ENCODE measurements at regions not wholly inside any gene's neighbourhood (a gene's known extent, or its start where the extent isn't known, plus 50 kb on each side); places are given as distances from the start of the nearest gene placed in this dataset.
"Not testable (repeated sequence)": the region's sequence is repeated elsewhere in the genome, so short reads cannot be mapped to it uniquely, and the experiment has no call there.

- DNase-seq (ENCODE audit: extremely low read depth in 1 of 2, low read depth in 1 of 2), result not testable (repeated sequence)
Observed at GRCh38 chr21:27881331-27881730, 914.4 kb upstream of the ADAMTS5 start.

DNA sequence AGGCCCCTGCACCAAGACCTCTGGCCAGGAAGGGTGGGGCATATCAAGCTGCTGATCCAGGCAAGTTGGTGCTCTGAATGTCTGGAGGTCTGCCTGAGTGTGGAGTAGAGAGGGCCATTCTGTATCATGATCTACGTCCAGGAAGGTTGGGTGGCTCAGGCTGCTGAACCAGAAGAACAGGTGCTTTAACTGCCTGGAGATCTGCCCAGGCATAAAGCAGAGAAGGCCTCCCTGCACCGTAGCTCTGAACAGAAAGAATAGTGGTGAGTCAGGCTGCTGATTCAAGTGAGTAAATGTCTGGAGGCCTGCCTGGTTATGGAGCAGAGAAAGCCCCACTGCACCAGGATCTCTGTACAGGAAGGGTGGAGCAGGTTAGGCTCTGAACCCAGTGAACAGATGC, 905.5 kb upstream of the ADAMTS5 start:
- not testable (repeated sequence) for DNase-seq (ENCODE audit: extremely low read depth in 1 of 2, low read depth in 1 of 2)

DNA sequence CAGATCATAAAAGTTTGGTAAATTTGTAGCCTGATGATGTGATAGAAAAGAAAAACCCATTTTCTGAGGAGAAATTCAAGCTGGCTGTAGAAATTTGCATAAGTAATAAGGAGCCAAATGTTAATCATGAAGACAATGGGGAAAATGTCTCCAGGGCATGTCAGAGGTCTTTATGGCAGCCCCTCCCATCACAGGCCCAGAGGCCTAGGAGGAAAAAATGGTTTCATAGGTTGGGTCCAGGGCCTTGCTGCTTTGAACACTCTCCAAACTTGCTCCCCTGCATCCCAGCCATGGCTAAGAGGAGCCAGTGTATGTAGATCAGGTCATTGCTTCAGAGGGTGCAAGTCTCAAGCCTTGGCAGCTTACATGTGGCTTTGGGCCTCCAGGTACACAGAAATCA, 903.9 kb upstream of the ADAMTS5 start:
- not testable (repeated sequence) for DNase-seq (ENCODE audit: extremely low read depth in 1 of 2, low read depth in 1 of 2)

DNA sequence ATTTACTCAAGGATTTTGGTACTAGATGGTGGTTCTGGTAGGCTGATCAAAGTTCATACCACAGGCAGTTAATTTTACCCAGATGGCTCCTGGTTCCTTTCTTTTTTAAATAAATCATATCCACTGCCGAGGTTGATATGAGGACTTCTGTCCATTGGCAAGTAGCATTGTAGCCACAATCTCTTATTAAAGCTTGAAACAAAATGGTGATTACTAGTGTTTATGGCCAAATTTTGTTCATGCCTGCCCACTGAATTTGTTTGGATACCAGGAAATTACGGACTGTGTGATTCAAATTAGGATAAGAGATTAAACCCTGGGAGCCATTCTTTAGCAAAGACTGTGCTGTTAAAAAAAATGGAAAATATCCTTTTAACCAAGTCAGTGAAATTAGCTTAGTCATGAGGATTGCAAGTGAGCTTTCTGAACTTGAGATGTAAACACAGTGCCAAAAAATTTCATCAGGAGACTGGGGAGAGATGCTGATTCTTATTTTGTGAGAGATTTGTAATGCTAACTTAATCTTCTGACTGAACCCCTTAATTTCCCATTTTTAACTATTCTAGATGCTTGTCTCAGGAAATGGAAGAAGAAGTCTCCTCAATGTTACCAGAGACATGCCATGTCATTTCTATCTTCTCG, 893.5 kb upstream of the ADAMTS5 start:
- not testable (repeated sequence) for DNase-seq (ENCODE audit: extremely low read depth in 1 of 2, low read depth in 1 of 2)

- DNase-seq (ENCODE audit: extremely low read depth in 1 of 2, low read depth in 1 of 2), result not testable (repeated sequence)
Observed at GRCh38 chr21:27858053-27858825, 891.4 kb upstream of the ADAMTS5 start.

GRCh38 chr21:27856988-27857387, 890.1 kb upstream of the ADAMTS5 start:
- not testable (repeated sequence) for DNase-seq (ENCODE audit: extremely low read depth in 1 of 2, low read depth in 1 of 2)

- DNase-seq (ENCODE audit: extremely low read depth in 1 of 2, low read depth in 1 of 2), result no peak
Observed at GRCh38 chr21:27841084-27841672, 874.3 kb upstream of the ADAMTS5 start.

DNA sequence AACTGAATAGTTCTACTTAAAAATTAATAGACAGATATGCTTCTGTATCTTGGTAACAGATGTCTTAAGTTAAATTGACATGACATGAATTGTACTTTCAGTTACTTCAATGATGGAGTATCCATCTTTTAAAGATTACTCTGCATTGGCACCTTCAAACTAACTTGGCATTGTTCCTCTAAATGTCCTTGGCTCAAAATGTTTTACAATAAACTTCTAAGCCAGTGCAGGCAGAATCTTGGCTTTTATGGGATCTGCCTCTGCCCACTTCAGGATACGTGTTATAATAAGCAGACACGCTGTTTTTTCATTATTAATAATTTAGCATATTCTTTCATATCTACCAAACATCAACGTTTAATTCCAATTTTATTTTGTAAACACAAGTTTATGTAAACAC, 873.4 kb upstream of the ADAMTS5 start:
- no peak for DNase-seq (ENCODE audit: extremely low read depth in 1 of 2, low read depth in 1 of 2)

DNA sequence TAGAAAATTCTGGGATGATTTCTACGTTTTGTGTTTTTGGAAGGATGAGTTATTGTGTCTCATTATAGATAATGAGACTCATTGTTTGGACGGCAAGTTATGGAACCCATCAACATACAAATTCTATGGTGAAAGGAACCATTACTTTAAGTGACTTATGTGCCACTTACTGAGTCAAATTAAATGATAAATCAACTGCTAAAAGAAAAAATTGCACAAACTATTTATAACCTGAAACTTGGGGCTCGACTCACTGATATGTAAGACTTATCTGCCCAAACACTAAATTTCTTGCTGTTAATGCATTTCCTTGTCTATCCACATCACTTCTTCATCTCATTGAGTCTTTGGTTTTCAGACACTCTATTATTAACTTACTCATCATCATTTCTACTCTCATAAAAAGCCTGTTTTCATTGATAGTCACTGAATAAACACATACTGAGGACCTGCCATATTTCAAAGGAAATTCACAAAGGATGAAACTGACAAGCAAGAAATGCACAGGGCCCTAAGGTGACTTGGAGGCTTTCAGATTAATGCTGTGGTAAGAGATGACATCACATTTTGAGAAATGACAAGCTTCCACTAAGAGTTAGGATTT, 872.7 kb upstream of the ADAMTS5 start:
- no peak for DNase-seq (ENCODE audit: extremely low read depth in 1 of 2, low read depth in 1 of 2)

GRCh38 chr21:27838573-27838972, 871.7 kb upstream of the ADAMTS5 start:
- DNase-seq (ENCODE audit: extremely low read depth in 1 of 2, low read depth in 1 of 2), result no peak

DNA sequence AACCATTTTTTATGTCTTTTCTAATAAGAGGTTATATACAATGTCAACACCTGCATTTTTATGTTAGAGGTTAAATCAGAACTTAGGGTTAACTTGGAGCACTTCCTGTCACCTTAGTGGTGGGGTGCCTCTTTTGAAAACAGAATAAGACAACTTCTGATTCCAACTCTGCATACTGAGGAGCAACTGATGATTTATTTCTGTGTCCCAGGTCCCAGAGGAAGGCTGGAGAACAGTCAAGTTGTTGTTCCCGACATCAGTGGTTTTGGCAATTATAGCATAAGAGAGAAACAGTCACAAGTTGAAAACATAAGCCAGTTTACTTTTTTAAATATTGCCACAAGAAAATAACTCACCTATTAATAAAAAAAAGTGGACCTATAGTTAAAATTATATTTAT, 871.0 kb upstream of the ADAMTS5 start:
- no peak for DNase-seq (ENCODE audit: extremely low read depth in 1 of 2, low read depth in 1 of 2)

DNA sequence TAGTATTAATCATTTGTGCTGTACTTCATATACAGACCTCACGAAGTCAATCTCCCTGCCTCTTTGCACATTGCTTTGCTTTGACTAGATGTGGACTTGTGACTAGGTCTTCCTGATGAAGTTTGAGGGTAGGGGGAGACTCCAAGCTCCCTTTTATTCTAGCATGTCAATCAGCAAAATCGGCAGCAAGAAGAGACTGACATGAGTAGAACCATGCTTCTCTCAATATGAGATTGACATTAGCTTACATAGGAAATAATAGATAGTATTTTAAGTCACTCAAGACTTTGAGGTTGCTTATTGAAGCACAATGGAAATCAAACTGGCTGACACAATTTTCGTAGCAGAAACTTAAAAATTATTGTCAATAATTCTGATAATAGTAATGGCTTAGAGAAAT, 866.4 kb upstream of the ADAMTS5 start:
- DNase-seq (ENCODE audit: extremely low read depth in 1 of 2, low read depth in 1 of 2), result no peak

GRCh38 chr21:27831816-27832569, 865.1 kb upstream of the ADAMTS5 start:
- DNase-seq (ENCODE audit: extremely low read depth in 1 of 2, low read depth in 1 of 2), result no peak

- DNase-seq (ENCODE audit: extremely low read depth in 1 of 2, low read depth in 1 of 2), result no peak
Observed at GRCh38 chr21:27831177-27831576, 864.3 kb upstream of the ADAMTS5 start.

DNA sequence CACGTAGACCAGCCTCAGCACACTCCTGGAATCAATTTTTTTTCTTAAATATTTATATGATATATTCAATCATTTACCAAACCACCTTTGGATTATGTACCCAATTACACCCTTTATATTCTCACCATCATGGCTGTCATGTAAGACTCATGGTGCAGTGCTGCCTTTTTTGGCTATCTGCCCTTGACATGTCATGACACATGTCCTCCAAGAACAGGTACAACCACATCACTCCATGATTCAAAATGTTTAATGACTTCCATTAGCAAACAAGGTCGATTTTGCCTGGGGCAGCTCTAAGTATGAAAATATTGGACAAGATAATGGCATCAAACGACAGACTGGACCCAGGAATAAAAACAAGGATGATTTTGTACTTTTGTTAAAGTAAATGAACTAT, 861.1 kb upstream of the ADAMTS5 start:
- DNase-seq (ENCODE audit: extremely low read depth in 1 of 2, low read depth in 1 of 2), result no peak

- no peak for DNase-seq (ENCODE audit: extremely low read depth in 1 of 2, low read depth in 1 of 2)
Observed at GRCh38 chr21:27825035-27825434, 858.1 kb upstream of the ADAMTS5 start.

DNA sequence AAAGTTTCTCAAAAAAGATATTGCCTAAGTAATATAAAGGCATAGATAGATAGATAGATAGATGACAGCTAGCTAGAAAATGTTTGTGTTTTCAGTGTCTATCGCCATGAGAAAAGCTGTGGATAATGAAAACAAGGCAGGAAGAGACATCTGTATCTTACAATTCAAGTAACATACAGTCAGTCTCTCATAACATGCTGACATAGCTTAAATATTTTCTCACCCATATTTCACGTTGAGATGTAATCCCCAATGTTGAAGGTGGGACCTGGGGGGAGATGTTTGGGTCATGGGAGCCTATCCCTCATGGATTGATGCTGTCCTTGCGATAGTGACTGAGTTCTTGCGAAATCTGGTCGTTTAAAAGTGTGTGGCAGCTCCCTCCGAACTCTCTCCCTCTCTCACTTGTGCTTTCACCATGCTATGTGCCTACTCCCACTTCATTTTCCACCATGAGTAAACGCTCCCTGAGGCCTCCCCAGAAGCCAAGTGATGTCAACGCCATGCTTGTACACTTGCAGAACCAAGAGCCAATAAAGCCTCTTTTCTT, 856.8 kb upstream of the ADAMTS5 start:
- DNase-seq (ENCODE audit: extremely low read depth in 1 of 2, low read depth in 1 of 2), result no peak

GRCh38 chr21:27820342-27820741, 853.5 kb upstream of the ADAMTS5 start:
- no peak for DNase-seq (ENCODE audit: extremely low read depth in 1 of 2, low read depth in 1 of 2)

DNA sequence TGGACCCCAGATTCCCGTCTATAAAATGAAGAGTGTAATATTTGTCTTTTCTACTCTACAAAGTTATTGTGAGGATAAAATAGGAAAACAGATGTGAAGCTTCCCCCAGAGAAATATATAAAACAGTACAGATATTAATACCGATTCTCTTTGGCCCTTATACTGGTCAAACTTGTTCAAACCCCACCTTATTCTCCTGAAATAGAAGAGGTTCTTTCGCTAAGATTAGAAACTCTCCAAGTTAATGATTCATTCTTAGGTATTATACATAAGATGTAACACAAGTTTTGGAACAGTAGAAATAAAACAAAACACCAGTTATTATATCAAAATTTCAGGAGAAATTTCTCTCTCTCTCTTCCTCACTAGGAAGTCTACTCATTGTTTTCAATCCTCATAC, 852.4 kb upstream of the ADAMTS5 start:
- no peak for DNase-seq (ENCODE audit: extremely low read depth in 1 of 2, low read depth in 1 of 2)

DNA sequence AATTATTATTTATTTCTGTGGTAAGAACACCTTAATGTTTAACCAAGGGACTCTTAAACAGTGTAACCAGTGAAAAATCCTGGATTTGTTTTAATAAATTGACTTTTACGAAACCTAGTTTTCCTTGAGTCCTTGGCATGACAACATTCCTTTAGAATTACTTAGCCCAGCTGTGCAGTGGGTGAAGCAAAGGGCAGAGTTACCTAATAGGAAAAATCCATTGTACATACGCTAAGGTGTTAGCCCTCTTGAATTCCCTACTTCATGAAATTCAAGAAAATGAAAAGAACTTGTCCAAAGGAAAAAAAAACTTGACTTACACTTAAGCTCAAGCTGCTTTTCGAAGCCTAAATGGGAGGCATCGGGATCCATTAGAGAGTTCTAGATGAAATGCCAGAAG, 852.0 kb upstream of the ADAMTS5 start:
- DNase-seq (ENCODE audit: extremely low read depth in 1 of 2, low read depth in 1 of 2), result no peak

All from activated CD8-positive, alpha-beta memory T cell treated with anti-CD3 and anti-CD28 coated beads for 1 hour (primary cell).